ENCODE measurements at regions not wholly inside any gene's neighbourhood (a gene's known extent, or its start where the extent isn't known, plus 50 kb on each side); places are given as distances from the start of the nearest gene placed in this dataset.

DNA sequence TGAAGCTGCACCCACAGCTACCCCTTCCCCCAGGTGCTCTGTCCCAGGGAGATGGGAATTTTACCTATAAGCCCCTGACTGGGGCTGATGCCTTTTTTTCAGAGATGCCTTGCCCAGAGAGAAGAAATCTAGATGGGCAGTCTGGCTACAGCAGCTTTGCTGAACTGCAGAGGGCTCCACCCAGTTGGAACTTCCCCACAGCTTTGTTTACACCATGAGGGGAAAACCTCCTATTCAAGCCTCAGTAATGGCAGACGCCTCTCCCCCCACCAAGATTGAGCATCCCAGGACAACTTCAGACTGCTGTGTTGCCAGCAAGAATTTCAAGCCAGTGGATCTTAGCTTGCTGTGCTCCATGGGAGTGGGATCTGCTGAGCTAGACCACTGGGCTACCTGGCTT is 122.6 kb upstream of the MOCS1 start:
- H3K36me3 Mint-ChIP-seq (ENCODE audit: low read depth), result no peaks in the 10 kb centered on the region
- no peaks in the 10 kb centered on the region for H3K9me3 Mint-ChIP-seq
- no peaks in the 10 kb centered on the region for H3K4me1 Mint-ChIP-seq (ENCODE audit: low read depth)
- no peak overlapping the region for H3K27ac Mint-ChIP-seq
- DNase-seq (ENCODE audit: low spot score), result no peak
- H3K4me3 Mint-ChIP-seq, result no peak overlapping the region
- no peaks in the 10 kb centered on the region for H3K27me3 Mint-ChIP-seq (ENCODE audit: low read depth)

DNA sequence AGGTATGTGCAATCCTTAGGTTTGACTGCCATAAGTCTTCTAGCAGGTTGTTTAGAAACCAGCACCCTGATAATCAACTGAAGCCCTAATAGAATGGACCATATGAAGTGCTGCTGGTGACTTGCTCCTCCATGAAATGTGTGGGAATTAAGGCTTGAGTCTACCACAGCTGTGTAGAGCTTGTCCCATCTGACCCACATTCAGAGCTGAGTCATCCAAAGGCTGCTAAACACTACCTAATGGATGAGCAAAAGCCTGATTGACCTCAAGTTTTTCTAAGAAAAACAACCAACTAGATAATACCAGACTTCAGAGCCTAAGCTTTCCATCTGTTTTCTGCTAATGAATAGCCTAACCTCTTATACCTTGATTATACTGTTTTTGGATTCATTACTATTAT is 120.3 kb upstream of the MOCS1 start:
- Mint-ChIP-seq H3K4me3 (no peak overlapping the region), H3K36me3 (ENCODE audit: low read depth) (no peaks in the 10 kb centered on the region), H3K9me3 (no peaks in the 10 kb centered on the region), H3K27ac (no peak overlapping the region), H3K4me1 (ENCODE audit: low read depth) (no peaks in the 10 kb centered on the region), H3K27me3 (ENCODE audit: low read depth) (no peaks in the 10 kb centered on the region)
- no peak for DNase-seq (ENCODE audit: low spot score)

DNA sequence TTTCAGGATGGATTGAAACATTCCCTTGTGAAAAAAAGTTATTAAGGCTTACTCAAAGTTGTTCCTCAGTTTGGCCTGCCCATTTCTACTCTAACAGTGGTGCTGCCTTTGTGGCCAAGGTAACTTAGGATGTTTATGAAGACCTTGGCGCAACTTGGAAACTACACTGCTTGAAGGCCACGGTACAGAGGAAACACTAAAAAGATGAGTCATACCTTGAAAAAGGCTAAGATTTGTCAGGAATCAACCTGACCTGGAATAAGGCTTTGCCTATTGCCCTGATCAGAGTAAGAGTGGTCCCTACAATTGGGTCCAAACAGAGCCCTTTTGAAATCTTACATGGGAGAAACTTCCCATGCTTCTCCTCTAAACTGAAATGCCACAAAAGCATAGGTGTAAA is 119.9 kb upstream of the MOCS1 start:
- Mint-ChIP-seq H3K27ac (no peak overlapping the region), H3K9me3 (no peaks in the 10 kb centered on the region), H3K4me3 (no peak overlapping the region), H3K4me1 (ENCODE audit: low read depth) (no peaks in the 10 kb centered on the region), H3K27me3 (ENCODE audit: low read depth) (no peaks in the 10 kb centered on the region), H3K36me3 (ENCODE audit: low read depth) (no peaks in the 10 kb centered on the region)
- no peak for DNase-seq (ENCODE audit: low spot score)

DNA sequence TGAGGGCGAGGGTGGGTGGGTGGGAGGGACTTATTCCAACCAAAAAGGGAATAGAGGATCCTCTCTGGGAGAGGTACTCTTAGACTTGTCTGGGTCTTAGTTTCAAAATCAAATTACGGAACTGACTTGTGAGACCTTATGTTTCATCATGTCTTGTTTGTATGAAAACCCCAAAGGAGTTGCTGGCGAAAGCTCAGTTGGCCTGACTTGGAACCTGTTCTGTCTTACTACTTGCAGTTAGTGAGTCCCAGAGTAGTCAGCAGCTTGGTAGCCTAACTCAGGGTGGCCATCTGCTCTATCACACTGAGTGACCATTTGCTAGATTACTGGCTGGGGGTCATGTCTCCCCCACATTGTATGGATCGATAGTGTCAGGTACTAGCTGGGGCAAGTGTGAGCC is 114.9 kb upstream of the MOCS1 start:
- H3K36me3 Mint-ChIP-seq (ENCODE audit: low read depth), result no peaks in the 10 kb centered on the region
- no peak overlapping the region for H3K27ac Mint-ChIP-seq
- H3K27me3 Mint-ChIP-seq (ENCODE audit: low read depth), result no peaks in the 10 kb centered on the region
- no peaks in the 10 kb centered on the region for H3K4me1 Mint-ChIP-seq (ENCODE audit: low read depth)
- no peak for DNase-seq (ENCODE audit: low spot score)
- no peaks in the 10 kb centered on the region for H3K9me3 Mint-ChIP-seq
- H3K4me3 Mint-ChIP-seq, result no peak overlapping the region

DNA sequence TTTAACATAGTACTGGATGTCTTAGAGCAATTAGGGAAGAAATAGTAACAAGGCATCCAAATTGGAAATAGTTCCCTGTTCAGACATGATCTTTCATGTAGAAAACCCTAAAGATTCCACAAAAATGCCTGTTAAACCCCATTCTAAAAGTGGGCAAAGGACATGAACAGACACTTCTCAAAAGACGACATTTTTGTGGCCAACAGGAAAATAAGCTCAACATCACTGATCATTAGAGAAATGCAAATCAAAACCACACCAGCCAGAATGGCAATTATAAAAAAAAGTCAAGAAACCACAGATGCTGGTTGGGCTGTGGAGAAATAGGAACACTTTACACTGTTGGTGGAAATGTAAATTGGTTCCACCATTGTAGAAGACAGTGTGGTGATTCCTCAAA is 109.9 kb upstream of the MOCS1 start:
- no peak for DNase-seq (ENCODE audit: low spot score)
- Mint-ChIP-seq H3K4me1 (ENCODE audit: low read depth) (peaks cover 4% of the 10 kb centered on the region), H3K9me3 (no peaks in the 10 kb centered on the region), H3K4me3 (no peak overlapping the region), H3K36me3 (ENCODE audit: low read depth) (no peaks in the 10 kb centered on the region), H3K27ac (no peak overlapping the region), H3K27me3 (ENCODE audit: low read depth) (peaks cover 4% of the 10 kb centered on the region)

DNA sequence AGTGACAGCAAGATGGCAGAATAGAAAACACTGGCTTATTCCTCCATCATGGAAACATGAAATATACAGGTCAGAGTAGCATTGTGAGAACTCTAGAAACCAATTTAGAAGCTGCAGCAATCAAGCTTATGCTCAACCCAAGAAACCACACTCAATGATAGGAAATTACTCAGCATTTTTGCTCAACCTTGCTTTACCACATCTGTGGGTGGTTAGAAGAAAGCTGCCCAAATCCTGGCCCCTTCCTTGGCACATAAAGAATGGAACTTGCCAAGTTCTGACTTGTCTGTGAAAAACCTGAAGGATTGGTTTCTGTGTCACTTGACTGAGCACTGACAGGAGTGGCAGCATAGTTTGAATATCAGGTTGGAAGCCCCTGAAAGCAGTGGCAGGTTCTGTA is 108.0 kb upstream of the MOCS1 start:
- H3K4me3 Mint-ChIP-seq, result no peak overlapping the region
- H3K9me3 Mint-ChIP-seq, result no peaks in the 10 kb centered on the region
- H3K27ac Mint-ChIP-seq, result no peak overlapping the region
- no peak for DNase-seq (ENCODE audit: low spot score)
- no peaks in the 10 kb centered on the region for H3K36me3 Mint-ChIP-seq (ENCODE audit: low read depth)
- H3K4me1 Mint-ChIP-seq (ENCODE audit: low read depth), result peaks cover 4% of the 10 kb centered on the region
- H3K27me3 Mint-ChIP-seq (ENCODE audit: low read depth), result peaks cover 4% of the 10 kb centered on the region

DNA sequence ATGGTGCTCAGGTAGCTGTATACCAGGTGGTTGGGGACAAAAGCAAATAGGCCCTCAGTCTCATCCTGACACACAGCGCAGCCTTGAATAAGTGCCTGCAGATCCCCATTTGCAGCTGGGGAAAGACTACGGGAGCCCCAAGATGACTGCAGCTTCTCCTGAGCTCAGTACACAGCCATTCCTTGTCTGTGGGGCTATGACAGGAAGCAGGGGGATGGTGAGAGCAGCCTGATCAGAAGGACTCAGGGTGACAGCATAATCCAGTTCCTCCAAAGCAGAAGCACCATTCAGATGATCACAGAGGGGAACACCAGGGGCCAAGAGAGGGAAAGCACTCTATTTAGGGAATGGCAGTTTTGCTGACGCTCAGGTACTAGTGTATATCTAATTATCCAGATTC is 104.8 kb upstream of the MOCS1 start:
- no peak for DNase-seq (ENCODE audit: low spot score)
- H3K9me3 Mint-ChIP-seq, result no peaks in the 10 kb centered on the region
- no peak overlapping the region for H3K27ac Mint-ChIP-seq
- H3K4me1 Mint-ChIP-seq (ENCODE audit: low read depth), result peaks cover 4% of the 10 kb centered on the region
- H3K4me3 Mint-ChIP-seq, result no peak overlapping the region
- no peaks in the 10 kb centered on the region for H3K36me3 Mint-ChIP-seq (ENCODE audit: low read depth)
- H3K27me3 Mint-ChIP-seq (ENCODE audit: low read depth), result peaks cover 4% of the 10 kb centered on the region

DNA sequence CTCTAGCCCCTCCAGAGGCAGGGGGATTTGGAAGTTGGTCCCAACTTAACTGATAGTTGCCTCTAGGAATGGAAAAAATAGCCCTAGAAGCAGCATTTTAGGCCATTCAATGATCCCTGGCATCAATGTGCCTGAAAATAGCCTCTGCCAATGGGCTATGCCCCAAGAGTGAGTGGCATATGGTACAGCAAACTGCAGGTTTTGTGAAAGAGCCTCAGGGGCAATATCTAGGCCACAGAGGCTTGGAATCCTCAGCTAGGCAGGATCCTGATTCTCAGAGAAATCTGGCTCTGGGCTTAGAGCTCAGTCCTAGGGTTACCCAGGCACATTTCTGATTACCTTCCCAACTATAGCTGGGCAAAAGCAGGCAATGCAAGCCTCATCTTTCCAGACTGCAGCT is 104.4 kb upstream of the MOCS1 start:
- no peak overlapping the region for H3K4me3 Mint-ChIP-seq
- no peaks in the 10 kb centered on the region for H3K9me3 Mint-ChIP-seq
- H3K27me3 Mint-ChIP-seq (ENCODE audit: low read depth), result peaks cover 4% of the 10 kb centered on the region
- H3K27ac Mint-ChIP-seq, result no peak overlapping the region
- no peak for DNase-seq (ENCODE audit: low spot score)
- peaks cover 4% of the 10 kb centered on the region for H3K4me1 Mint-ChIP-seq (ENCODE audit: low read depth)
- no peaks in the 10 kb centered on the region for H3K36me3 Mint-ChIP-seq (ENCODE audit: low read depth)

DNA sequence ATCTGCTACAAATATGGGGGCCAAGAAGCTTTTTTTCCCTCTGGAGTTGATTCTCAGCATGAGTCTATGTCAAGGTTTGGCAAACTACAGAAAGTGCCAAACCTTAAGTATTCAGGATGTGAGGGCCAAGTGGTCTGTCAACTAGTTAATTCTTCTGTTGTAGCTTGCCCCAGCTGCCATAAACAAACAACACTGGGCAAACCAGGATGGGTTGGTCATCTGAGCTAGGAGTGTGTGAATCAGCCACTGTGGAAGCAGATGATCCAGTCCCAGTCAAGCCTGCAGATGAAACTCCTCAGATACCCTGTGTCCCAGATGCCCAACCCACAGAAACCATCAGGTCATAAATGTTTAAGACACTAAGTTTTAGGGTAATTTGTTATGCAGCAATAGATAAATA is 103.0 kb upstream of the MOCS1 start:
- H3K4me3 Mint-ChIP-seq, result no peak overlapping the region
- no peaks in the 10 kb centered on the region for H3K27me3 Mint-ChIP-seq (ENCODE audit: low read depth)
- no peaks in the 10 kb centered on the region for H3K9me3 Mint-ChIP-seq
- H3K27ac Mint-ChIP-seq, result no peak overlapping the region
- H3K4me1 Mint-ChIP-seq (ENCODE audit: low read depth), result peaks cover 4% of the 10 kb centered on the region
- H3K36me3 Mint-ChIP-seq (ENCODE audit: low read depth), result no peaks in the 10 kb centered on the region
- DNase-seq (ENCODE audit: low spot score), result no peak

DNA sequence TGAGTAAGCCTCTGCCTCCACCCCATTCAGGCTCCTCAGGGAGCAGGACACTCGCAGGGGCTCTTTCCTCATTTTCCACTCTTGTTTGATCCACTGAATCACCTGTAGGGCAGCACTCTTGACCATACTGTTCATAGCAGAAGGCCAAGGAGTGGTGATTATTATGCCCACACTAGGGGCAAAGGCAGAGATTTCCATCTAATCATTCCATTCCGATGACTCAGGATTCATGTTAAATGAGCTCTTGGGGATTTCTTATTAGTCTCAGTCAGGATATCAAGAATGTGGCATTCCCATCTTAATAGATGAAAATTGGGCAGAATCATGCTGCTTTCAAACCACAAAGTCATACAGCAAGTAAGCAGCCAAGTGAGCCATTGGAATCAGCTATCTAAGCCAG is 101.9 kb upstream of the MOCS1 start:
- Mint-ChIP-seq H3K4me3 (no peak overlapping the region), H3K27ac (no peak overlapping the region), H3K9me3 (no peaks in the 10 kb centered on the region), H3K4me1 (ENCODE audit: low read depth) (no peaks in the 10 kb centered on the region), H3K36me3 (ENCODE audit: low read depth) (no peaks in the 10 kb centered on the region), H3K27me3 (ENCODE audit: low read depth) (no peaks in the 10 kb centered on the region)
- DNase-seq (ENCODE audit: low spot score), result no peak

DNA sequence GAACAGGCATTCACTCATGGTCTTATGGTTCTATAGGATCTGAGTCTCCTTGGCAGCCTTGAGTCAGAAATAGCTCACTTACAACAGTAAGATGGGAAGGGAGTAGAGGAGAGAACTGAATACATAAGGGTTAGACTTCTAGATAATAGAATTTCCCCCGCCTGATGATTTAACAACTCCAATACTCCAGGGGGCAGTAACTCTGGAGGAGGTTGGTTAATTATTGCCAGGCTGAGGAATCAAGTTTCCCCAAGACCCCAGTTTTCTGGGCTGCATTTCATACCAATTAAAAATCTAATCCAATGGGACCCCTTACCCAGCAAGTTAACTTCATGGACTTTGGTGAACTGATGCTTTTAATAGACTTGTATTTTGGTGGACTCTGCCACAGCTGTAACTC is 94.2 kb upstream of the MOCS1 start:
- Mint-ChIP-seq H3K36me3 (ENCODE audit: low read depth) (no peaks in the 10 kb centered on the region), H3K27ac (no peak overlapping the region), H3K27me3 (ENCODE audit: low read depth) (no peaks in the 10 kb centered on the region), H3K4me1 (ENCODE audit: low read depth) (no peaks in the 10 kb centered on the region), H3K9me3 (no peaks in the 10 kb centered on the region), H3K4me3 (no peak overlapping the region)
- no peak for DNase-seq (ENCODE audit: low spot score)

DNA sequence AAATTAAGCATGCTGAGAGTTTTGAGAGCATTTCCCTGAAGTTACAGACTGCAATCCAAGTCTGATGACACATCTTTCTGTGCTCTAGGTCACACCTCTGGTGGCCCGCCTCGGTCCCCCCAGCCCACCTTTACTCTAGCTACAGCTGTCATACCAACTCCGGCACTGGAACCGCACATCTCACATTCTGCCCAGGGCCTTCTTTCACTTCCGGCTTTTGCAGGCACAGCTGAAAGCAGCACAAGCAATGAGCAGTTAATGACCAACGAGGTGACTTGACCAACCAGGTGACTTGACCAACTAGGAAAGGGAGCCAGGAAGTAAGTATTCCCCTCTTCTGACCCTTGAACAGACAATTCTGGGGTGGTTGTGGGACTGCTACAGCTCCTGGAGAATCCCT is 88.6 kb upstream of the MOCS1 start:
- Mint-ChIP-seq H3K36me3 (ENCODE audit: low read depth) (no peaks in the 10 kb centered on the region), H3K9me3 (peaks cover 11% of the 10 kb centered on the region), H3K27me3 (ENCODE audit: low read depth) (no peaks in the 10 kb centered on the region), H3K27ac (no peak overlapping the region), H3K4me3 (no peak overlapping the region), H3K4me1 (ENCODE audit: low read depth) (no peaks in the 10 kb centered on the region)
- no peak for DNase-seq (ENCODE audit: low spot score)

DNA sequence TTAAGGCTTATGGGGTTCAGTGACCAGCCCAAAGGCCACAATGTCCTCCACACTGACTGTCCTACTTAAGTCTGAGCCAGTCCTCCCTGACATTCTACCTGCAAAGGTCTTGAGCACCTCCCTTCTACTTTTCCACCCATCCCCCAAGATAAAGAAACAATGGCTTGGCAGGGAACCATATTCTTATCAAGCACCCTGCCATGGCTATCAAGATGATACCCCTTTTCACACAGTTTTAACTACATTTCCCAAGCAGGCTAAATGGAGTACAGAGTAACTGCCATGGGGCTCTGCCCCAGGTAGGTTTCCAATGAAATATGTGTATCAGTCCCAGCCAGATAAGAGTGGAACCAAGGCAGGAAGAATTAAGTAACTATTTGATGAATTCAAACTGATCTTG is 85.9 kb upstream of the MOCS1 start:
- no peak for DNase-seq (ENCODE audit: low spot score)
- H3K27me3 Mint-ChIP-seq (ENCODE audit: low read depth), result no peaks in the 10 kb centered on the region
- H3K36me3 Mint-ChIP-seq (ENCODE audit: low read depth), result no peaks in the 10 kb centered on the region
- peaks cover 19% of the 10 kb centered on the region for H3K9me3 Mint-ChIP-seq
- H3K27ac Mint-ChIP-seq, result no peak overlapping the region
- no peak overlapping the region for H3K4me3 Mint-ChIP-seq
- H3K4me1 Mint-ChIP-seq (ENCODE audit: low read depth), result no peaks in the 10 kb centered on the region

DNA sequence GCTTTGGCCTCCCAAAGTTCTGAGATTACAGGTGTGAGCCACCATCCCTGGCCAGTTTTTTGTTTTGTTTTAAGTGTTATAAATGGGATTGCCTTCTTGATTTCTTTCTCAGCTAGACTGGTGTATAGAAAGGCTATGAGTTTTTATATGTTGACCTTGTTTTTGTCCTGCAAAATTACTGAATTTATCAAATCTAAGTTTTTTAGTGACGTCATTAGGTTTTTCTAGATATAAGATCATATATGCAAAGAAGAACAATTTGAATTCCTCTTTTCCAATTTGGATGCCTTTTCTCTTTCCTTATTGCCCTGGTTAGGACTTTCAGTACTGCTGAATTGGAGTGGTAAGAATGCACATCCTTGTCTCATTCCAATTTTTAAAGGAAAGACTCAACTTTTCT is 81.3 kb upstream of the MOCS1 start:
- Mint-ChIP-seq H3K27me3 (ENCODE audit: low read depth) (no peaks in the 10 kb centered on the region), H3K9me3 (peaks cover 19% of the 10 kb centered on the region), H3K4me1 (ENCODE audit: low read depth) (no peaks in the 10 kb centered on the region), H3K27ac (no peak overlapping the region), H3K4me3 (no peak overlapping the region), H3K36me3 (ENCODE audit: low read depth) (no peaks in the 10 kb centered on the region)
- no peak for DNase-seq (ENCODE audit: low spot score)

DNA sequence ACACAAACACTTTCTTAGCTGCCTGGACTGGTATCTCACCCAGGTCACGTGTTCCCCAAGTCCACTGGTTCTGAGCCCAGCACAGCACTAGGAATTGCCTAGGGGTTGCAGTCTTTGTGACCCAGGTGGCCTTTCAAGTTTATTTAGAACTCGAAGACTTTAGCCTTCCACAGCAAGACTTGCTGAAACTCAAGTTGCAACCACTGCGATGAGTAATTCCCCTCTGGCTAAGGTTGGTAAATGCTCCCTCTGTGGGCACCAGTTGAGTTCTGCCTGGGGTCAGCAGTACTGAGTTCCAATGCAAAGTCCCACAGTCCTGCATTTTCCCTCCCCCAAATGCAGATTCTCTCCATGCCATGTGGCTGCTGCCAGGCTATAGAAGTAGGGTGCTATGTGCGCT is 77.6 kb upstream of the MOCS1 start:
- H3K4me3 Mint-ChIP-seq, result no peak overlapping the region
- H3K9me3 Mint-ChIP-seq, result peaks cover 4% of the 10 kb centered on the region
- no peaks in the 10 kb centered on the region for H3K36me3 Mint-ChIP-seq (ENCODE audit: low read depth)
- no peaks in the 10 kb centered on the region for H3K27me3 Mint-ChIP-seq (ENCODE audit: low read depth)
- DNase-seq (ENCODE audit: low spot score), result no peak
- H3K27ac Mint-ChIP-seq, result no peak overlapping the region
- no peaks in the 10 kb centered on the region for H3K4me1 Mint-ChIP-seq (ENCODE audit: low read depth)
